ENCODE measurements at regions not wholly inside any gene's neighbourhood (a gene's known extent, or its start where the extent isn't known, plus 50 kb on each side); places are given as distances from the start of the nearest gene placed in this dataset.
A peak's percentile ranks its signal among the peaks of the same experiment; 100 is the strongest.

GRCh38 chr14:101361451-101362433 lies 199.6 kb upstream of the DIO3 start:
- H3K36me3 ChIP-seq (replicated peaks in 1 of 2; ENCODE audit: control insufficient read depth in 1 of 2, insufficient read depth in 2 of 2, low read length in 2 of 2) = no peaks in the 10 kb centered on the region
- no peak overlapping the region for H3K4me3 ChIP-seq (replicated peaks in 1 of 3; ENCODE audit: low read depth in 2 of 3, low read length in 3 of 3)
- H3K4me2 ChIP-seq (replicated peaks; ENCODE audit: extremely low read depth, low read length, poor library complexity, severe bottlenecking) = no peak overlapping the region
- 92% methylated on average over 18 of the region's 20 CpGs for WGBS (ENCODE audit: insufficient coverage)
- no peaks in the 10 kb centered on the region for H3K79me2 ChIP-seq (ENCODE audit: insufficient read depth, low read length)
- no peak overlapping the region for H3K4me3 Mint-ChIP-seq
- no peak overlapping the region for H3K27ac ChIP-seq (ENCODE audit: low read depth in 1 of 2, low read length in 2 of 2)
- peaks cover 0 to 12% of the 10 kb centered on the region in 2 donors for H3K9me3 ChIP-seq (replicated peaks in 1 of 2; ENCODE audit: control insufficient read depth in 1 of 2, insufficient read depth in 1 of 2, low read length in 2 of 2)
- H3K9me3 Mint-ChIP-seq = peaks cover 0 to 11% (median 5%) of the 10 kb centered on the region in 7 donors
- no peaks in the 10 kb centered on the region for H3K36me3 Mint-ChIP-seq
- no peak for DNase-seq
- H3K27me3 ChIP-seq (ENCODE audit: control insufficient read depth in 2 of 2, insufficient read depth in 2 of 2, low read length in 2 of 2) = no peaks in the 10 kb centered on the region
- peak overlapping the region in 2 of 7 donors; percentile 32 to 55 for H3K27ac Mint-ChIP-seq
- H2AFZ ChIP-seq (ENCODE audit: insufficient read depth, low read depth, low read length, poor library complexity, severe bottlenecking) = no peak overlapping the region
- intact Hi-C loops (cut with micrococcal nuclease) = no loop called here
- no peak for TF ChIP-seq CTCF (IDR thresholded peaks at IDR 0.05)
- H4K20me1 ChIP-seq (ENCODE audit: insufficient read depth, low read length) = no peaks in the 10 kb centered on the region
- no peak overlapping the region for H3K9ac ChIP-seq (ENCODE audit: insufficient read depth, low read length, poor library complexity, severe bottlenecking)
- peaks cover 1 to 10% (median 8%) of the 10 kb centered on the region in 3 donors for H3K27me3 Mint-ChIP-seq (ENCODE audit: low read depth in 3 of 3)
- H3K4me1 Mint-ChIP-seq = no peaks in the 10 kb centered on the region
- H3K4me1 ChIP-seq (ENCODE audit: control insufficient read depth in 1 of 2, insufficient read depth in 2 of 2, low read length in 2 of 2) = no peaks in the 10 kb centered on the region

GRCh38 chr14:101362529-101363260 lies 198.6 kb upstream of the DIO3 start:
- peaks cover 0 to 4% (median 1%) of the 10 kb centered on the region in 7 donors for H3K9me3 Mint-ChIP-seq
- Histone ChIP-seq H3K79me2 (ENCODE audit: insufficient read depth, low read length) (no peaks in the 10 kb centered on the region), H3K4me3 (replicated peaks in 1 of 3; ENCODE audit: low read depth in 2 of 3, low read length in 3 of 3) (no peak overlapping the region), H3K27me3 (ENCODE audit: control insufficient read depth in 2 of 2, insufficient read depth in 2 of 2, low read length in 2 of 2) (no peaks in the 10 kb centered on the region), H3K4me2 (replicated peaks; ENCODE audit: extremely low read depth, low read length, poor library complexity, severe bottlenecking) (no peak overlapping the region), H3K9ac (ENCODE audit: insufficient read depth, low read length, poor library complexity, severe bottlenecking) (no peak overlapping the region), H4K20me1 (ENCODE audit: insufficient read depth, low read length) (no peaks in the 10 kb centered on the region), H3K36me3 (replicated peaks in 1 of 2; ENCODE audit: control insufficient read depth in 1 of 2, insufficient read depth in 2 of 2, low read length in 2 of 2) (no peaks in the 10 kb centered on the region), H3K27ac (ENCODE audit: low read depth in 1 of 2, low read length in 2 of 2) (no peak overlapping the region), H3K9me3 (replicated peaks in 1 of 2; ENCODE audit: control insufficient read depth in 1 of 2, insufficient read depth in 1 of 2, low read length in 2 of 2) (peaks cover 0 to 2% of the 10 kb centered on the region in 2 donors), H2AFZ (ENCODE audit: insufficient read depth, low read depth, low read length, poor library complexity, severe bottlenecking) (no peak overlapping the region), H3K4me1 (ENCODE audit: control insufficient read depth in 1 of 2, insufficient read depth in 2 of 2, low read length in 2 of 2) (no peaks in the 10 kb centered on the region)
- H3K36me3 Mint-ChIP-seq = no peaks in the 10 kb centered on the region
- no peak for TF ChIP-seq CTCF (IDR thresholded peaks at IDR 0.05)
- no peaks in the 10 kb centered on the region for H3K4me1 Mint-ChIP-seq
- WGBS (ENCODE audit: insufficient coverage) = 87% methylated on average over 17 of the region's 17 CpGs
- no peak overlapping the region for H3K27ac Mint-ChIP-seq
- H3K27me3 Mint-ChIP-seq (ENCODE audit: low read depth in 3 of 3) = peaks cover 1 to 12% (median 10%) of the 10 kb centered on the region in 3 donors
- H3K4me3 Mint-ChIP-seq = no peak overlapping the region
- no peak for DNase-seq
- intact Hi-C loops (cut with micrococcal nuclease) = no loop called here

Data from CD14-positive monocyte (primary cell).